DND-41 (cell line): ENCODE measurements at regions not wholly inside any gene's neighbourhood (a gene's known extent, or its start where the extent isn't known, plus 50 kb on each side); places are given as distances from the start of the nearest gene placed in this dataset.

Experiments
- ATAC-seq: fragments of 200-7000 bp; cut with Tn5 transposase; 3 replicates; pipeline ENCODE4 v1.9.1; 2021; ENCODE audit warnings: low read depth; ENCODE audit not compliant: insufficient read depth
- DNase-seq: peaks from one replicate; pipeline ENCODE4 v3.0.0-alpha.2; 2020
- H2AFZ ChIP-seq: 2 replicates; pipeline ENCODE4 v1.6.0; 2012; ENCODE audit warnings: low read depth, low read length
- H3K27ac ChIP-seq: 2 replicates; pipeline ENCODE4 v1.5.1; 2012; ENCODE audit warnings: low read length, inconsistent platforms
- H3K27me3 ChIP-seq: fragments of 200-600 bp; sonication (generic); 2 replicates; pipeline ENCODE4 v1.6.0; 2012; ENCODE audit warnings: low read length, mild to moderate bottlenecking, inconsistent platforms; ENCODE audit not compliant: insufficient read depth, poor library complexity
- H3K36me3 ChIP-seq: 2 replicates; pipeline ENCODE4 v1.5.1; 2012; ENCODE audit warnings: low read length, inconsistent platforms; ENCODE audit not compliant: insufficient read depth
- H3K4me1 ChIP-seq: 2 replicates; pipeline ENCODE4 v1.5.1; 2012; ENCODE audit warnings: mild to moderate bottlenecking, low read length; ENCODE audit not compliant: insufficient read depth
- H3K4me2 ChIP-seq: 2 replicates; pipeline ENCODE4 v1.6.0; 2012; ENCODE audit warnings: mild to moderate bottlenecking, moderate library complexity, low read length, inconsistent platforms; ENCODE audit not compliant: insufficient read depth
- H3K4me3 ChIP-seq, 2 experiments: fragments of 200-600 bp in 1 of 2; shearing (Covaris generic) in 1 of 2; 2 replicates each; pipeline ENCODE4 v1.5.1; 2012 to 2016; ENCODE audit warnings: inconsistent platforms in 2 of 2, low read length in 2 of 2, mild to moderate bottlenecking in 2 of 2, low read depth in 1 of 2, moderate library complexity in 1 of 2
- H3K79me2 ChIP-seq: 2 replicates; pipeline ENCODE4 v1.6.0; 2012; ENCODE audit warnings: low read length, inconsistent platforms; ENCODE audit not compliant: insufficient read depth
- H3K9ac ChIP-seq: 2 replicates; pipeline ENCODE4 v1.6.0; 2012; ENCODE audit warnings: low read depth, mild to moderate bottlenecking, inconsistent platforms, low read length, moderate library complexity
- H3K9me3 ChIP-seq: 2 replicates; pipeline ENCODE4 v1.5.1; 2012; ENCODE audit warnings: low read length, moderate library complexity, mild to moderate bottlenecking, inconsistent platforms; ENCODE audit not compliant: insufficient read depth, severe bottlenecking
- H4K20me1 ChIP-seq: 2 replicates; pipeline ENCODE4 v1.6.0; 2012; ENCODE audit warnings: low read length; ENCODE audit not compliant: insufficient read depth
- CTCF ChIP-seq: IDR thresholded peaks from 2 replicates; pipeline ENCODE4 v1.5.1; 2012; ENCODE audit warnings: borderline replicate concordance, low read length, moderate library complexity, mild to moderate bottlenecking; ENCODE audit not compliant: poor library complexity, severe bottlenecking; ENCODE audit errors: extremely low read depth
- EZH2 ChIP-seq: IDR thresholded peaks from 3 replicates; pipeline ENCODE4 v1.6.1; 2012; ENCODE audit warnings: borderline replicate concordance, low read depth, mild to moderate bottlenecking, moderate library complexity, low read length, inconsistent platforms; ENCODE audit not compliant: severe bottlenecking

DNA sequence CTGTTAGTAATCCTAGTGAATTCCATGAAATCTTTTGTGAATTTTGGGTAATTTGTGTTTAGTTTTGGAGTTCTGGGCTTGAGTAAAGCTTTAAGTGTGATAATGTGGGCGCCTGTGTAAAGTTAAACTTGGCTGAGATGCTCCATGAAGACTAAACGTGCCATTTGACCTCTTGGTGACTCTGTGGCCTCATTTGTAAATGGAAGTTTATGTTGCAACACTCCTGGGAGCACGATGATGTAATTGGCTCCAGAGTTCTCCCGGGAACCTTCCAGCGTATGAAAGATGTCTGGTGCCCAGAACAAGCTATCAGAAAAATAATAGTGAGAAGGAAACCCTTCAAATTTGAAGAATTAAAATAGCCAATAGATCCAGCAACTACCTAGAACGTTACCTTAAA is 981.2 kb downstream of the TLE4 start:
- DNase-seq = no peak
- Histone ChIP-seq H2AFZ (no peak overlapping the region), H3K4me3 (no peak overlapping the region), H3K9ac (no peak overlapping the region), H3K27me3 (no peaks in the 10 kb centered on the region), H3K9me3 (no peaks in the 10 kb centered on the region), H3K4me2 (no peak overlapping the region), H4K20me1 (no peaks in the 10 kb centered on the region), H3K27ac (no peak overlapping the region), H3K4me1 (no peaks in the 10 kb centered on the region), H3K79me2 (no peaks in the 10 kb centered on the region), H3K36me3 (no peaks in the 10 kb centered on the region)
- TF ChIP-seq EZH2 = no peak
- no peak for TF ChIP-seq CTCF
- ATAC-seq = no peak

- H2AFZ ChIP-seq = no peak overlapping the region
- no peak for DNase-seq
These were observed 978.4 kb downstream of the TLE4 start for GRCh38 chr9:80550181-80550580.

DNA sequence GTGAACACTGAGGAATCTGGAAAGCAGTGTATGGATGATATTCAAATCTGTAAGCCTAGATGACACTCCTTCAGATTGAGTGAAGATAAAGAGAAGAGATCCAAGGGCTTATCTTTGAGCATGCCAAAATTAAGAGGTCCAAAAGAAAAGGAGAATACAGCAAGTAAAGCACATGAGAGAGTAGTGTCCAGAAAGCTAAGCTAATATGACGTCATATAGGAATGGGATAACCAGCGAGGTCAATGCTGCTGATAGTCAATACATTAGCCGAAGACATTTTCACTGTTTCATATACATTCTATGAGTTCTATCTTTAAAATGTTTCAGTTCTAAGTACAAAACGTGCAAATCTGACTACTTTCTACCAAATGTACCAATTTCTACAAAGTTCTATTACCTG is 975.8 kb downstream of the TLE4 start:
- ATAC-seq = no peak
- Histone ChIP-seq H3K9me3 (peaks cover 4% of the 10 kb centered on the region), H3K36me3 (no peaks in the 10 kb centered on the region), H4K20me1 (no peaks in the 10 kb centered on the region), H3K27me3 (no peaks in the 10 kb centered on the region), H3K27ac (no peak overlapping the region), H3K4me3 (no peak overlapping the region), H3K9ac (no peak overlapping the region), H3K4me1 (no peaks in the 10 kb centered on the region), H2AFZ (no peak overlapping the region), H3K79me2 (no peaks in the 10 kb centered on the region), H3K4me2 (no peak overlapping the region)
- TF ChIP-seq EZH2 = no peak
- no peak for TF ChIP-seq CTCF
- DNase-seq = no peak

More at GRCh38 chr9:80550181-80550580, 978.4 kb downstream of the TLE4 start:
- Histone ChIP-seq H3K27ac (no peak overlapping the region), H3K4me3 (no peak overlapping the region), H4K20me1 (no peaks in the 10 kb centered on the region), H3K79me2 (no peaks in the 10 kb centered on the region), H3K27me3 (no peaks in the 10 kb centered on the region), H3K9ac (no peak overlapping the region), H3K9me3 (no peaks in the 10 kb centered on the region), H3K36me3 (no peaks in the 10 kb centered on the region), H3K4me2 (no peak overlapping the region), H3K4me1 (no peaks in the 10 kb centered on the region)
- no peak for ATAC-seq
- TF ChIP-seq EZH2 = no peak
- TF ChIP-seq CTCF = no peak

- H3K9me3 ChIP-seq = peaks cover 4% of the 10 kb centered on the region
- no peaks in the 10 kb centered on the region for H3K27me3 ChIP-seq
- H3K4me3 ChIP-seq = no peak overlapping the region
- no peak overlapping the region for H3K9ac ChIP-seq
- no peaks in the 10 kb centered on the region for H3K79me2 ChIP-seq
- H3K27ac ChIP-seq = no peak overlapping the region
- H4K20me1 ChIP-seq = no peaks in the 10 kb centered on the region
- ATAC-seq (no peak), DNase-seq (no peak)
- H3K4me2 ChIP-seq = no peak overlapping the region
- H2AFZ ChIP-seq = no peak overlapping the region
- H3K36me3 ChIP-seq = no peaks in the 10 kb centered on the region
- no peaks in the 10 kb centered on the region for H3K4me1 ChIP-seq
- TF ChIP-seq EZH2 (no peak), CTCF (no peak)
These were observed 968.6 kb downstream of the TLE4 start for GRCh38 chr9:80540387-80540786.
